Pancreas (tissue), 10 donors: ENCODE measurements at regions not wholly inside any gene's neighbourhood (a gene's known extent, or its start where the extent isn't known, plus 50 kb on each side); places are given as distances from the start of the nearest gene placed in this dataset.

Experiments
- ATAC-seq, 4 donors: fragments of 200-7000 bp; cut with Tn5 transposase; one replicate each; pipeline versions ENCODE4 v1.8.0 to v1.9.1; 2020; ENCODE audit warnings: mild to moderate bottlenecking in 4 of 4, moderate library complexity in 4 of 4
- DNase-seq, 6 donors: peaks; one replicate each; pipeline ENCODE4 v3.0.0-alpha.2; 2020
- FAIRE-seq: peaks from 2 replicates; lab custom pipeline; 2012; peaks lifted over from hg19 to GRCh38; lab: Jason Lieb, UNC
- H3K27ac ChIP-seq, 4 donors: fragments of 200-600 bp; sonication (generic); 1 replicate in 3 of 4; 2 replicates in 1 of 4; pipeline versions ENCODE4 v1.5.0 to v1.8.0; 2020
- H3K27me3 ChIP-seq, 4 donors: fragments of 200-600 bp; one replicate each; pipeline ENCODE4 v1.8.0; 2021
- H3K36me3 ChIP-seq, 3 donors: fragments of 200-600 bp; sonication (generic) in 1 of 3; one replicate each; pipeline versions ENCODE4 v1.5.0 to v1.8.0; 2020 to 2021
- H3K4me1 ChIP-seq, 3 donors: fragments of 200-600 bp; one replicate each; pipeline ENCODE4 v1.8.0; 2021
- H3K4me3 ChIP-seq, 4 donors: fragments of 200-600 bp; sonication (generic) in 2 of 4; one replicate each; pipeline versions ENCODE4 v1.5.0 to v1.8.0; 2020 to 2021
- H3K9me3 ChIP-seq, 4 donors: fragments of 200-600 bp; one replicate each; pipeline ENCODE4 v1.8.0; 2021
- CTCF ChIP-seq, 4 donors: fragments of 200-600 bp; sonication (generic) in 3 of 4; IDR thresholded peaks; one replicate each; pipeline versions ENCODE4 v1.5.0 to v1.8.0; 2021; ENCODE audit warnings: antibody characterized with exemption in 4 of 4
- WGBS, 2 donors: extraction: QIAGEN DNeasy Blood & Tissue Kit; methylation state at CpG; one replicate each; pipeline ENCODE4 v1.1.7; 2013; 5-methylcytosine and 5-hydroxymethylcytosine counted together
- intact Hi-C, 3 donors: fragments of 100-400 bp; cut with DNase I; formaldehyde crosslinking; loops; one replicate each; pipeline versions ENCODE4 v1.11.1 to v1.14.2; 2022
- donor health status: healthy with polysubstance abuse.
- donor health status: DM: no; HTN: no; CAD: no; lungs with moderate emphysema.
- donor health status: DM: no; HTN: no; CAD: no.
- donor health status: control.
- donor health status: control.
- donor health status: Bipolar disorder and iron deficiency.
- donor health status: DM: yes; HTN: yes; CAD: no.
- donor health status: DM: no; HTN: no; CAD: no.
- donor health status: DM: no; HTN: no; CAD: no.
- donor health status: DM: yes; HTN: yes; CAD: no.

- DNase-seq (no peak), ATAC-seq (no peak), FAIRE-seq (no peak)
- Histone ChIP-seq H3K4me3 (no peak overlapping the region), H3K4me1 (no peaks in the 10 kb centered on the region), H3K27me3 (no peaks in the 10 kb centered on the region), H3K27ac (no peak overlapping the region), H3K36me3 (no peaks in the 10 kb centered on the region), H3K9me3 (no peaks in the 10 kb centered on the region)
- no peak for TF ChIP-seq CTCF (IDR thresholded peaks at IDR 0.05)
- 55 to 71% methylated on average over 1 of the region's 1 CpG for WGBS, 2 donors
- intact Hi-C loops, result no loop called here
Measured at GRCh38 chr4:160810424-160810823, 1353.4 kb downstream of the FSTL5 start.

- Histone ChIP-seq H3K4me1 (no peaks in the 10 kb centered on the region), H3K36me3 (no peaks in the 10 kb centered on the region), H3K27ac (no peak overlapping the region), H3K4me3 (no peak overlapping the region), H3K27me3 (no peaks in the 10 kb centered on the region), H3K9me3 (no peaks in the 10 kb centered on the region)
- ATAC-seq (no peak), DNase-seq (no peak), FAIRE-seq (no peak)
- intact Hi-C loops, result no loop called here
- WGBS, 2 donors, result 94% methylated on average over 1 of the region's 1 CpG
- TF ChIP-seq CTCF (IDR thresholded peaks at IDR 0.05), result no peak
Measured at GRCh38 chr4:160810941-160811340, 1352.9 kb downstream of the FSTL5 start.

GRCh38 chr4:160811956-160812355 is 1351.8 kb downstream of the FSTL5 start:
- TF ChIP-seq CTCF (IDR thresholded peaks at IDR 0.05), result no peak
- H3K27ac ChIP-seq, result no peak overlapping the region
- FAIRE-seq (no peak), DNase-seq (no peak), ATAC-seq (no peak)
- H3K4me3 ChIP-seq, result no peak overlapping the region
- no peaks in the 10 kb centered on the region for H3K36me3 ChIP-seq
- H3K4me1 ChIP-seq, result no peaks in the 10 kb centered on the region
- H3K27me3 ChIP-seq, result no peaks in the 10 kb centered on the region
- intact Hi-C loops, result no loop called here
- H3K9me3 ChIP-seq, result no peaks in the 10 kb centered on the region

GRCh38 chr4:160814726-160815125 is 1349.1 kb downstream of the FSTL5 start:
- Histone ChIP-seq H3K27ac (no peak overlapping the region), H3K4me1 (no peaks in the 10 kb centered on the region), H3K4me3 (no peak overlapping the region), H3K36me3 (no peaks in the 10 kb centered on the region), H3K9me3 (no peaks in the 10 kb centered on the region), H3K27me3 (no peaks in the 10 kb centered on the region)
- intact Hi-C loops, result no loop called here
- no peak for DNase-seq
- ATAC-seq, result no peak
- no peak for TF ChIP-seq CTCF (IDR thresholded peaks at IDR 0.05)
- FAIRE-seq, result no peak

GRCh38 chr4:160818571-160818970 is 1345.2 kb downstream of the FSTL5 start:
- intact Hi-C loops, result no loop called here
- H3K27me3 ChIP-seq, result no peaks in the 10 kb centered on the region
- FAIRE-seq (no peak), DNase-seq (no peak), ATAC-seq (no peak)
- H3K36me3 ChIP-seq, result no peaks in the 10 kb centered on the region
- H3K4me3 ChIP-seq, result no peak overlapping the region
- 80 to 88% methylated on average over 1 of the region's 1 CpG for WGBS, 2 donors
- no peaks in the 10 kb centered on the region for H3K9me3 ChIP-seq
- no peak for TF ChIP-seq CTCF (IDR thresholded peaks at IDR 0.05)
- no peaks in the 10 kb centered on the region for H3K4me1 ChIP-seq
- H3K27ac ChIP-seq, result no peak overlapping the region
